NCI-H1436 (cell line): ENCODE measurements at regions not wholly inside any gene's neighbourhood (a gene's known extent, or its start where the extent isn't known, plus 50 kb on each side); places are given as distances from the start of the nearest gene placed in this dataset.

Experiments
- DNase-seq: peaks from one replicate; lab custom pipeline; 2025; lab: John Stamatoyannopoulos, UW

- no peak for DNase-seq
Observed at GRCh38 chr14:42927313-42927712, 1320.6 kb downstream of the LRFN5 start.

- no peak for DNase-seq
Observed at GRCh38 chr14:42921901-42922300, 1315.2 kb downstream of the LRFN5 start.

GRCh38 chr14:42918615-42919014 lies 1311.9 kb downstream of the LRFN5 start:
- DNase-seq = no peak

GRCh38 chr14:42911642-42912041 lies 1305.0 kb downstream of the LRFN5 start:
- DNase-seq = no peak

- no peak for DNase-seq
Observed at GRCh38 chr14:42909659-42910058, 1303.0 kb downstream of the LRFN5 start.

- no peak for DNase-seq
Observed at GRCh38 chr14:42893183-42893582, 1286.5 kb downstream of the LRFN5 start.

- DNase-seq = no peak
Observed at GRCh38 chr14:42884100-42884499, 1277.4 kb downstream of the LRFN5 start.

- no peak for DNase-seq
Observed at GRCh38 chr14:42877716-42878115, 1271.0 kb downstream of the LRFN5 start.

GRCh38 chr14:42872786-42873185 lies 1266.1 kb downstream of the LRFN5 start:
- DNase-seq = peak; percentile 36

- DNase-seq = no peak
Observed at GRCh38 chr14:42869681-42870080, 1263.0 kb downstream of the LRFN5 start.

- DNase-seq = no peak
Observed at GRCh38 chr14:42862114-42862513, 1255.4 kb downstream of the LRFN5 start.

GRCh38 chr14:42860371-42860770 lies 1253.7 kb downstream of the LRFN5 start:
- DNase-seq = no peak

- no peak for DNase-seq
Observed at GRCh38 chr14:42856106-42856505, 1249.4 kb downstream of the LRFN5 start.

GRCh38 chr14:42855085-42855484 lies 1248.4 kb downstream of the LRFN5 start:
- DNase-seq = no peak

- no peak for DNase-seq
Observed at GRCh38 chr14:42854061-42854460, 1247.4 kb downstream of the LRFN5 start.

- no peak for DNase-seq
Observed at GRCh38 chr14:42848652-42849051, 1242.0 kb downstream of the LRFN5 start.

GRCh38 chr14:42814817-42815216 lies 1208.1 kb downstream of the LRFN5 start:
- DNase-seq = no peak

GRCh38 chr14:42806909-42807315 lies 1200.2 kb downstream of the LRFN5 start:
- no peak for DNase-seq

GRCh38 chr14:42804141-42804540 lies 1197.5 kb downstream of the LRFN5 start:
- DNase-seq = no peak

GRCh38 chr14:42802346-42802745 lies 1195.7 kb downstream of the LRFN5 start:
- DNase-seq = no peak

- DNase-seq = no peak
Observed at GRCh38 chr14:42792166-42792565, 1185.5 kb downstream of the LRFN5 start.

- DNase-seq = no peak
Observed at GRCh38 chr14:42782754-42783153, 1176.1 kb downstream of the LRFN5 start.

GRCh38 chr14:42778984-42779383 lies 1172.3 kb downstream of the LRFN5 start:
- DNase-seq = no peak

GRCh38 chr14:42750771-42751170 lies 1144.1 kb downstream of the LRFN5 start:
- DNase-seq = no peak

- no peak for DNase-seq
Observed at GRCh38 chr14:42742084-42742483, 1135.4 kb downstream of the LRFN5 start.
